ENCODE measurements at regions not wholly inside any gene's neighbourhood (a gene's known extent, or its start where the extent isn't known, plus 50 kb on each side); places are given as distances from the start of the nearest gene placed in this dataset.

DNA sequence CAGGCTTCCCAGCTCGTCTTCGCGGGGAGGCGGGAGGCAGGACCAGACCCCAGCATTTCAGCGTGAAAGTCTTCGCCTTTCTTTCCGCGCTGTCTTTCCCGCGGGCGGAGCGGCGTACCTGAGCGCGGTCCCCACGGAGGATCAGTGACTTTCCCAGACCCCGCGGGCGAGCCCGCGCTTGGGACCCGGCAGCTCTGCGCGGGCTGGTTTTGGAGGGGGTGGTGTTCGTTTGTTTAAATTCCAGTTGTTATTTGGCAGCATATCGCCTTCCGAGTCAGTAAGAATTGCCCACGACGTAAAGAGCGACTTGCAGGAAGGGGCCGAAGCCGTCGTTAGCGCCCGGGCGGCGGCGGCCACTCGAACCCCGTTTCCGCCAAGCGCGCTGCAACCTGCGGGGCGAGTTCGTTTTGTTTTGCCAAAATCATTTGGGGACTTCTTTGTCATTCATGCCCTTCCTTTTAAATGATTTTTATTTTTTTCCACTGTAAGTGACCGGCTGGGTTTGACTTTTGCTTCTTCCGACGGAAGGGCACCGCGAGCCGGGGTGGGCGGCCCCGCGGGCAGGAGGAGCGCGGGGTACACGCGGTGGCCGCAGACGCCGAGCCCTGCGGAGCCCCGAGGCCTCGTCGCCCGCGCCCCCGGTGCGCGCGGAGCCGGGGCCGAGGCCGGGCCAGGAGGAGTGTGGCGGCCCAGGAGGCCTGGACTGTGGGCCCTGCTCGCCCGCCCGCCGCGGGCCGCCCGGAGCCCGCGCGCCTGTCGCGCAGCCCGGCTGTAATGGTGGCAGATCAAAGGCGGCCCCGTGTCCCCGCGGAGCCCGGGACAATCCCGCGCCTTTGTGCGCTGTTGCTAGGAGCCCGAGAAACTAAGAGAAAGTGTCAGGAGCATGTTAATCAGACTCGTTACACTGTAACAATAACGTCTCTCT is 75.9 kb downstream of the ZIC5 start:
- TF ChIP-seq, protein P1, sequence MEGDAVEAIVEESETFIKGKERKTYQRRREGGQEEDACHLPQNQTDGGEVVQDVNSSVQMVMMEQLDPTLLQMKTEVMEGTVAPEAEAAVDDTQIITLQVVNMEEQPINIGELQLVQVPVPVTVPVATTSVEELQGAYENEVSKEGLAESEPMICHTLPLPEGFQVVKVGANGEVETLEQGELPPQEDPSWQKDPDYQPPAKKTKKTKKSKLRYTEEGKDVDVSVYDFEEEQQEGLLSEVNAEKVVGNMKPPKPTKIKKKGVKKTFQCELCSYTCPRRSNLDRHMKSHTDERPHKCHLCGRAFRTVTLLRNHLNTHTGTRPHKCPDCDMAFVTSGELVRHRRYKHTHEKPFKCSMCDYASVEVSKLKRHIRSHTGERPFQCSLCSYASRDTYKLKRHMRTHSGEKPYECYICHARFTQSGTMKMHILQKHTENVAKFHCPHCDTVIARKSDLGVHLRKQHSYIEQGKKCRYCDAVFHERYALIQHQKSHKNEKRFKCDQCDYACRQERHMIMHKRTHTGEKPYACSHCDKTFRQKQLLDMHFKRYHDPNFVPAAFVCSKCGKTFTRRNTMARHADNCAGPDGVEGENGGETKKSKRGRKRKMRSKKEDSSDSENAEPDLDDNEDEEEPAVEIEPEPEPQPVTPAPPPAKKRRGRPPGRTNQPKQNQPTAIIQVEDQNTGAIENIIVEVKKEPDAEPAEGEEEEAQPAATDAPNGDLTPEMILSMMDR (conservative IDR thresholded peaks at IDR 0.05): no peak
- Histone ChIP-seq H3K27ac (ENCODE audit: insufficient read length, low read depth, low read length) (no peak overlapping the region), H4K20me1 (ENCODE audit: control insufficient read depth, insufficient read depth, insufficient read length) (no peaks in the 10 kb centered on the region), H3K23ac (ENCODE audit: insufficient read length, low read depth, low read length) (no peak overlapping the region), H3K4ac (ENCODE audit: low read depth, low read length) (no peak overlapping the region; the same call in 1 of the 2 replicates), H3K9ac (ENCODE audit: extremely low read depth, insufficient read length, low read length) (no peak overlapping the region), H3K79me2 (ENCODE audit: insufficient read depth, low read length) (no peaks in the 10 kb centered on the region), H2AFZ (ENCODE audit: low read length) (no peak overlapping the region), H4K5ac (ENCODE audit: insufficient read length, low read depth, low read length) (no peak overlapping the region), H3K18ac (ENCODE audit: insufficient read length, low read depth, low read length) (peak overlapping the region; percentile 69), H2AK5ac (ENCODE audit: insufficient read length, low read length) (no peak overlapping the region), H3K9me3 (ENCODE audit: control insufficient read depth, low read depth, low read length) (no peaks in the 10 kb centered on the region), H2BK5ac (ENCODE audit: insufficient read length, low read length) (no peak overlapping the region), H3K4me2 (ENCODE audit: insufficient read depth, insufficient read length, low read length) (no peak overlapping the region), H3T11ph (ENCODE audit: low read length) (no peak overlapping the region), H3K23me2 (ENCODE audit: insufficient read length, low read depth, low read length, poor library complexity, severe bottlenecking) (peaks cover 9% of the 10 kb centered on the region), H2BK20ac (ENCODE audit: low read depth, low read length, poor library complexity, severe bottlenecking) (no peak overlapping the region), H2BK15ac (ENCODE audit: low read depth, low read length) (no peak overlapping the region), H2BK120ac (ENCODE audit: low read depth, low read length, poor library complexity, severe bottlenecking) (no peak overlapping the region), H3K4me1 (ENCODE audit: insufficient read depth, low read length) (no peaks in the 10 kb centered on the region; the same call in 1 of the 2 replicates), H3K79me1 (ENCODE audit: insufficient read depth, low read depth, low read length, poor library complexity, severe bottlenecking) (no peaks in the 10 kb centered on the region), H4K91ac (ENCODE audit: insufficient read length, low read depth, low read length) (no peak overlapping the region), H4K8ac (replicated peaks; ENCODE audit: insufficient read length, low read depth, low read length) (no peak overlapping the region), H3K14ac (ENCODE audit: insufficient read depth, low read length) (peak overlapping the region; percentile 89), H3K27me3 (ENCODE audit: insufficient read depth, low read length) (no peaks in the 10 kb centered on the region), H2BK12ac (ENCODE audit: insufficient read length, low read depth, low read length) (no peak overlapping the region), H3K56ac (ENCODE audit: insufficient read length, low read depth, low read length) (no peak overlapping the region)
- Mint-ChIP-seq H3K27me3 (ENCODE audit: low read depth) (peaks cover 18% of the 10 kb centered on the region), H3K9me3 (no peaks in the 10 kb centered on the region; a peak in 2 of 5 replicates), H3K4me1 (peaks cover 64 to 71% of the 10 kb centered on the region in 2 experiments), H3K36me3 (ENCODE audit: insufficient read depth in 1 of 3, low read depth in 3 of 3) (peaks cover 0 to 3% (median 0%) of the 10 kb centered on the region in 3 experiments; a peak in 2 of 7 replicates), H3K4me3 (peak overlapping the region in 1 of 2 experiments; percentile 48; a peak in 2 of 5 replicates), H3K27ac (no peak overlapping the region)
- no CpG with 5 or more reads among the region's 100 CpGs for WGBS (ENCODE audit: extremely low coverage, insufficient read length, low lambda C conversion rate)
- peak; percentile 60 for DNase-seq

Measured in H9 (cell line).